Memory B cell (primary cell): ENCODE measurements at regions not wholly inside any gene's neighbourhood (a gene's known extent, or its start where the extent isn't known, plus 50 kb on each side); places are given as distances from the start of the nearest gene placed in this dataset.
"Not testable (repeated sequence)": the region's sequence is repeated elsewhere in the genome, so short reads cannot be mapped to it uniquely, and the experiment has no call there.

ENCODE experiments used
- ATAC-seq: fragments of 150-1000 bp; cut with Tn5 transposase; 2 replicates; pipeline ENCODE4 v1.10.0; 2021; ENCODE audit warnings: low read depth, mild to moderate bottlenecking, moderate library complexity
- DNase-seq, 2 donors: peaks; one replicate each; pipeline ENCODE4 v3.0.0; 2022; ENCODE audit warnings: low spot score in 2 of 2
- H3K27ac Mint-ChIP-seq: one replicate; pipeline ENCODE4 v1.8.0; 2022; ENCODE audit warnings: mild to moderate bottlenecking, moderate library complexity, mixed read lengths
- H3K27me3 Mint-ChIP-seq: one replicate; pipeline ENCODE4 v1.8.0; 2022; ENCODE audit warnings: mixed read lengths
- H3K36me3 Mint-ChIP-seq: one replicate; pipeline ENCODE4 v1.8.0; 2022; ENCODE audit warnings: mild to moderate bottlenecking, mixed read lengths
- H3K4me1 Mint-ChIP-seq: one replicate; pipeline ENCODE4 v1.8.0; 2022; ENCODE audit warnings: mixed read lengths
- H3K4me3 Mint-ChIP-seq: one replicate; pipeline ENCODE4 v1.8.0; 2022; ENCODE audit warnings: mild to moderate bottlenecking, moderate library complexity, mixed read lengths
- H3K9me3 Mint-ChIP-seq: one replicate; pipeline ENCODE4 v1.8.0; 2022; ENCODE audit warnings: mixed read lengths

DNA sequence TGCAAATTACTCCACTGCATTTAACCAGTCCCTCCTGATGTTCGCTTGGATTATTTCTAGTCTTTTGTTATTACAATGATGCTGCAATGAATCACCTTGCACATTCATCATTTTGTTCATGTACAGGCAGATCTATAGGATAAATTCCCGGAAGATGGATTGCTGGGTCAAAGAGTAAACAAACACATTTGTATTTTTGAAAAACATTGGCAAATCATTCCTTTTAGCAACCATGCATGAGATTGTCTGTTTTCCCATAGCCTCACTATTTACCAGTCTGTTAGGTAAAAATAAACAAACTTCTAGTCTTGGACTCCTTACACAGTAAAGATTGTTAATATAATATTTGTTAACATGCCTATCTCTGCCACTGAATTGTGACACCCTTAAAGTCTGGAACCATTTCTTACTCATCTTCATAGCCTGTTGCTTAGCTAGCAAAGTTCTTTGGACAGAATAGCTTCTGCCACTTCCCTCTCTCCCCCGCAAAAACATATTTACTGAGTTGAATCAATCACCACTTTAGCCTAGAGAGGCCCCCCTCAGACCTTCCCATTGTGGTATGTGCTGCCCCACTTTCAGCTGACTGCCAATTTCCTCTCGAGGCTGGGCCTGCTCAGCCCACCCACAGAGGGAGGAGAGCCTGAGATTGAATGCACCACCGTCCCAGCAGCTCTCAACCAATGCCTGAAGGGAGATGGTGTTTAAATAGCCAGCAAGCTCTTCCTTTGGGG is 108.4 kb upstream of the ATXN3L start:
- Mint-ChIP-seq H3K36me3 (no peaks in the 10 kb centered on the region), H3K9me3 (no peaks in the 10 kb centered on the region), H3K4me3 (no peak overlapping the region), H3K4me1 (peaks cover 10% of the 10 kb centered on the region), H3K27me3 (no peaks in the 10 kb centered on the region), H3K27ac (peak overlapping the region; percentile 9)
- no peak for DNase-seq
- ATAC-seq = no peak

GRCh38 chrX:13427441-13428052 is 107.7 kb upstream of the ATXN3L start:
- Mint-ChIP-seq H3K4me1 (peaks cover 16% of the 10 kb centered on the region), H3K4me3 (no peak overlapping the region), H3K27me3 (no peaks in the 10 kb centered on the region), H3K27ac (peak overlapping the region; percentile 9), H3K9me3 (no peaks in the 10 kb centered on the region), H3K36me3 (no peaks in the 10 kb centered on the region)
- ATAC-seq (no peak), DNase-seq (no peak)

- no peaks in the 10 kb centered on the region for H3K27me3 Mint-ChIP-seq
- H3K4me3 Mint-ChIP-seq = peak overlapping the region; percentile 24
- no peaks in the 10 kb centered on the region for H3K9me3 Mint-ChIP-seq
- no peaks in the 10 kb centered on the region for H3K36me3 Mint-ChIP-seq
- H3K4me1 Mint-ChIP-seq = peaks cover 40% of the 10 kb centered on the region
- H3K27ac Mint-ChIP-seq = peak overlapping the region; percentile 96
- DNase-seq = no peak
- peak; percentile 50 for ATAC-seq
Measured at GRCh38 chrX:13420545-13421183, 100.8 kb upstream of the ATXN3L start.

DNA sequence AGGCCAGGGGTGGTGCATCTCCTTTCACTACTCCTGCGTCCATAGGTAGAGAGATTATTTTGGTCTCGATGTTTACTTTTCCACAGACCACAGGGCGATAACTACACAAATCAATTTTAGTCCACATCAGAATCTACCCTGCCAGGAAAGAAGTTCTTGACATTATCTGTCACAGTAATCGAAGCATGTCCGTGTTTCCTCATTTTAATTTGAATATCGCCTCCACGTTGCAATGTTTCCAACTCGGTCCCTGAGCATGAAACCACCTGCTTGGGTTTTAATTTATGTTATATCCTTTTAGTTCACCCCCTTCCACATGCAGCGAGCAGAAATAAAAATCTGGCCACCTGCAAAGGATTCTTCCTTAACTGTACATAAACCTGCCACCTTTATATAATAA is 100.1 kb upstream of the ATXN3L start:
- H3K4me3 Mint-ChIP-seq = peak overlapping the region; percentile 85
- DNase-seq = no peak
- ATAC-seq = peak; percentile 62
- H3K9me3 Mint-ChIP-seq = no peaks in the 10 kb centered on the region
- peaks cover 40% of the 10 kb centered on the region for H3K4me1 Mint-ChIP-seq
- peak overlapping the region; percentile 96 for H3K27ac Mint-ChIP-seq
- H3K36me3 Mint-ChIP-seq = no peaks in the 10 kb centered on the region
- H3K27me3 Mint-ChIP-seq = no peaks in the 10 kb centered on the region

DNA sequence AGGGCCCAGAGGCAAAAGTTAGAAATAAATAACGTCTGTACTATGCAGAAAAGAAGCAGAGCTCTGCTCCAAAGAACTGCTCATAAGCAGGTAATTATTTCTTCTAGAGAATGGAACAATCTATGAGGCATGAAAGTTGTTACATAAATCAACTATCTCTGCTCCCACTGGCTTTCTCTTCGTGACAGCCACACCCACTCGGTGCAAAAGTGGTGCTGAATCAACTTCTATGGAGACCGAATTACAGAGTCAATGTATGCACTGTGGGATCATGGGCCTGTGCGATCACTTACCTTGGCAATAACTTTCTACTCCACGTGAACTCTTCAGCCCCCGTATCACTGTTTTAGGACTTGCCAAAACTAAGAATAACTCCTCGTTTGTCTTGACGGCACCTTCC is 99.4 kb upstream of the ATXN3L start:
- H3K9me3 Mint-ChIP-seq = no peaks in the 10 kb centered on the region
- H3K36me3 Mint-ChIP-seq = no peaks in the 10 kb centered on the region
- ATAC-seq (peak; percentile 33), DNase-seq (no peak)
- no peaks in the 10 kb centered on the region for H3K27me3 Mint-ChIP-seq
- H3K4me1 Mint-ChIP-seq = peaks cover 40% of the 10 kb centered on the region
- H3K4me3 Mint-ChIP-seq = peak overlapping the region; percentile 85
- H3K27ac Mint-ChIP-seq = peak overlapping the region; percentile 96

DNA sequence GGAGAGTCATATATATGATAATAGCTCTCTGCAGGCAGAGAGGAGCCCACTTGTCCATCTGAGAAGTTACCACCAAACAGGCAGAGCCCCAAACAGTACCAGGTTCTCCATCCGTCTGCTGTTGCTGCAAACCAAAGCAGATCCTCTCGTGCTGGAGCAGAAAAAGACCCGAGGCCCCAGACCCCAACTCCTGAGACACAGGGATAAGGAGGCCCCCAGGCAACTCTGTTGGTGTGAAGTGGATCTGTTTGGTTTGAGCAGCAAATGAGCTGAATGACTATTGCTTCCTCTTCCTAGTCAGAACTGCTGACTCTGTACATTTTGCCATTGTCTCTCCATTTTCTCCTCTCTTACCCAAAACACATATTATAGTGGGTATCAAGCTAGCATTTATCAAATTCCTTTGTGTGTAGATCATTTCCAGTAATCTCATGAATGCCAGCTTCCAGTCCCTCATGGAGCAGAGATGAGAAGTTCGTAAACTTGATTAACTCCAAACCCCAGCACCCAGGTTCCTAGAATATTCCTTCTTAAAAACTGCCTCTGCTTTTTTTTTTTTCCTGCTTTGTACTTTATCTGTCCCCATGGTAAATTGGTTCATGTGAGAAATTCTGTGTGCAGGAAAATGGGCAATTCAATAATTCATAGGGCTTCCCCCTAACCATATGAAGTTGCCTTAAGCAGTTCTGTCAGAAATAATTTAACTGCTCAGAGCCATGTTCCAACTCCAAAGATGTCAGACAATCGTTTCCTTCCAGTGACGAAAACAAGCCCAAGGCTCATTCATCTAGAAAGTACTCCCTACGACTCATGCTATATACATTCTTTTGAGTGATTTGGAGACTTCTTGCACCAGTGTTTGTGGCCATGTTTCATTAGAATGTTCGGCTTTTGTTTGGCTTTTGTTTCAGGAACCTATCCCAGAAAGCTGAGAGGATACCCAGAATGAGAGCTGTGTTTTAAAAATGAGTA is 98.6 kb upstream of the ATXN3L start:
- Mint-ChIP-seq H3K4me1 (peaks cover 42% of the 10 kb centered on the region), H3K4me3 (peak overlapping the region; percentile 85), H3K27ac (peak overlapping the region; percentile 96), H3K36me3 (no peaks in the 10 kb centered on the region), H3K27me3 (no peaks in the 10 kb centered on the region), H3K9me3 (no peaks in the 10 kb centered on the region)
- no peak for ATAC-seq
- DNase-seq = no peak

- Mint-ChIP-seq H3K4me1 (peaks cover 26% of the 10 kb centered on the region), H3K27ac (no peak overlapping the region), H3K36me3 (no peaks in the 10 kb centered on the region), H3K4me3 (no peak overlapping the region), H3K9me3 (no peaks in the 10 kb centered on the region), H3K27me3 (no peaks in the 10 kb centered on the region)
- ATAC-seq (no peak), DNase-seq (no peak)
Measured at GRCh38 chrX:13415509-13415908, 95.7 kb upstream of the ATXN3L start.

DNA sequence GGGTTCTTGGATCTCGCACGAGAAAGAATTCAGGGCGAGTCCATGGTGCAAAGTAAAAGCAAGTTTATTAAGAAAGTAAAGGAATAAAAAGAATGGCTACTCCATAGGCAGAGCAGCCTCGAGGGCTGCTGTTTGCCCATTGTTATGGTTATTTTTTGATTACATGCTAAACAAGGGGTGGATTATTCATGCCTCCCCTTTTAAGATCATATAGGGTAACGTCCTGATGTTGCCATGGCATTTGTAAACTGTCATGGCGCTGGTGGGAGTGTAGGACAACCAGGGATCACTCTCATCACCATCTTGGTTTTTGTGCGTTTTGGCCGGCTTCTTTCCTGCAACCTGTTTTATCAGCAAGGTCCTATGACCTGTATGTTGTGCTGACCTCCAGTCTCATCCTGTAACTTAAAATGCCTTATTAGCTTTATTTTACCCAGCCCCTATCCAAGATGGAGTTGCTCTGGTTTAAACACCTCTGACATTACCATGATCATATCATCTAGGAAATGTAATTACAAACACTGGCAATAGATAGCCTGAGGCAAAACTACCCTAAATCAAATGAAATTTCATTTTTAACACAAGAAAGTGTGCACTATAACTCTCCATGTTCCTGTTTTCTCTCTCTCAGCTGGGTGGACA is 94.3 kb upstream of the ATXN3L start:
- Mint-ChIP-seq H3K4me1 (peaks cover 21% of the 10 kb centered on the region), H3K36me3 (peaks cover 2% of the 10 kb centered on the region), H3K27me3 (no peaks in the 10 kb centered on the region), H3K27ac (peak overlapping the region; percentile 45), H3K9me3 (no peaks in the 10 kb centered on the region), H3K4me3 (no peak overlapping the region)
- no peak for ATAC-seq
- no peak for DNase-seq

GRCh38 chrX:13412208-13412600 is 92.4 kb upstream of the ATXN3L start:
- H3K4me1 Mint-ChIP-seq = peaks cover 10% of the 10 kb centered on the region
- H3K4me3 Mint-ChIP-seq = no peak overlapping the region
- ATAC-seq = no peak
- no peaks in the 10 kb centered on the region for H3K27me3 Mint-ChIP-seq
- DNase-seq = no peak
- peaks cover 2% of the 10 kb centered on the region for H3K36me3 Mint-ChIP-seq
- no peaks in the 10 kb centered on the region for H3K9me3 Mint-ChIP-seq
- H3K27ac Mint-ChIP-seq = no peak overlapping the region

DNA sequence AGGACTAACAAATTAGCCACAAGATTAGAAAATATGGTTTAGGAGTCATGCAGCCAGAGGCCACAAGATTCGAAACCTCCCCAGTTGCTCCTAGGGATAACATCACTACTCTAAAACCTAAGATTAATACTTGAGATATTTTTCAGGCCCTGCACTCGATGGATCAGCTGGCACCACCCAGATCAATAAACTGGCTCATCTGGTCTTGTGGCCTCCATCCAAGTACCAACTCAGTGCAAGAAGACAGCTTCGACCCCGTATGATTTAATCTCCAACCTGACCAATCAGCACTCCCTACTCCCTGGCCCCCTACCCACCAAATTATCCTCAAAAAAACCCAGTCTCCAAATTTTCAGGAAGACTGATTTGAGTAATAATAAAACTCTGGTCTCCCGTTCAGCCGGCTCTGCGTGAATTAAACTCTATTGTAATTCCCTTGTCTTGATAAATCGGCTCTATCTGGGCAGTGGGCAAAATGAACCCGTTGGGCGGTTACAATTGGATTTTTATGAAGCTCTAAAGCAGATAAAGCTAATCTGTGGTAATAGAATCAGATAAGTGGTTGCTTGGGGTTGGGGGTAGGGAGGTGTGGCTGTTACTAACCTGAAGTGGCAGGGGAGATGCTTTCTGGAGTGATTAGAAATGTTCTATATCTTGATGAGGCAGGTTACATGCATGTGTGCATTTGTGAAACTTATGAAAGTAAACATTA is 91.8 kb upstream of the ATXN3L start:
- ATAC-seq (no peak), DNase-seq (no peak)
- peaks cover 4% of the 10 kb centered on the region for H3K36me3 Mint-ChIP-seq
- peaks cover 8% of the 10 kb centered on the region for H3K4me1 Mint-ChIP-seq
- H3K27me3 Mint-ChIP-seq = no peaks in the 10 kb centered on the region
- peaks cover 3% of the 10 kb centered on the region for H3K9me3 Mint-ChIP-seq
- no peak overlapping the region for H3K27ac Mint-ChIP-seq
- no peak overlapping the region for H3K4me3 Mint-ChIP-seq

GRCh38 chrX:13408599-13408998 is 88.7 kb upstream of the ATXN3L start:
- not testable (repeated sequence) for H3K27me3 Mint-ChIP-seq, ATAC-seq, H3K4me3 Mint-ChIP-seq, DNase-seq, H3K36me3 Mint-ChIP-seq, H3K27ac Mint-ChIP-seq, H3K9me3 Mint-ChIP-seq, H3K4me1 Mint-ChIP-seq

- H3K27ac Mint-ChIP-seq, H3K9me3 Mint-ChIP-seq, H3K36me3 Mint-ChIP-seq: not testable (repeated sequence)
Measured at GRCh38 chrX:13404777-13405176, 84.9 kb upstream of the ATXN3L start.

GRCh38 chrX:13404364-13404763 is 84.5 kb upstream of the ATXN3L start:
- Mint-ChIP-seq H3K27me3 (no peaks in the 10 kb centered on the region), H3K36me3 (peaks cover 3% of the 10 kb centered on the region), H3K4me3 (no peak overlapping the region), H3K27ac (no peak overlapping the region), H3K9me3 (peaks cover 3% of the 10 kb centered on the region), H3K4me1 (peaks cover 6% of the 10 kb centered on the region)
- ATAC-seq = no peak
- no peak for DNase-seq

More at GRCh38 chrX:13404777-13405176, 84.9 kb upstream of the ATXN3L start:
- ATAC-seq, H3K27me3 Mint-ChIP-seq, H3K4me1 Mint-ChIP-seq, H3K4me3 Mint-ChIP-seq, DNase-seq: not testable (repeated sequence)
